ENCODE measurements at regions not wholly inside any gene's neighbourhood (a gene's known extent, or its start where the extent isn't known, plus 50 kb on each side); places are given as distances from the start of the nearest gene placed in this dataset.
"Not testable (repeated sequence)": the region's sequence is repeated elsewhere in the genome, so short reads cannot be mapped to it uniquely, and the experiment has no call there.

GRCh38 chr15:44854696-44855095 lies 101.8 kb upstream of the TERB2 start:
- not testable (repeated sequence) for TF ChIP-seq CEBPB (IDR thresholded peaks at IDR 0.05; ENCODE audit: low read depth, low read length); POLR2A (IDR thresholded peaks at IDR 0.05; ENCODE audit: control extremely low read depth in 1 of 2, low read depth in 2 of 2, low read length in 2 of 2); RXRA (IDR thresholded peaks at IDR 0.05; ENCODE audit: insufficient read depth, low read depth, low read length); CREB1 (IDR thresholded peaks at IDR 0.05); EZH2 (IDR thresholded peaks at IDR 0.05; ENCODE audit: low read depth, low read length, severe bottlenecking); YY1 (IDR thresholded peaks at IDR 0.05; ENCODE audit: low read depth, low read length); POLR2AphosphoS5 (IDR thresholded peaks at IDR 0.05; ENCODE audit: low read depth, low read length); CTCF (IDR thresholded peaks at IDR 0.05; ENCODE audit: control extremely low read depth in 1 of 3, insufficient read depth in 1 of 3, low read depth in 1 of 3, low read length in 3 of 3); RAD21 (IDR thresholded peaks at IDR 0.05 in 1 of 2, conservative IDR thresholded peaks at IDR 0.05 in 1 of 2; ENCODE audit: low read depth in 2 of 2, low read length in 2 of 2); TEAD4 (IDR thresholded peaks at IDR 0.05; ENCODE audit: low read depth, low read length)

Data from H1 (cell line).